ENCODE measurements at regions not wholly inside any gene's neighbourhood (a gene's known extent, or its start where the extent isn't known, plus 50 kb on each side); places are given as distances from the start of the nearest gene placed in this dataset.

DNA sequence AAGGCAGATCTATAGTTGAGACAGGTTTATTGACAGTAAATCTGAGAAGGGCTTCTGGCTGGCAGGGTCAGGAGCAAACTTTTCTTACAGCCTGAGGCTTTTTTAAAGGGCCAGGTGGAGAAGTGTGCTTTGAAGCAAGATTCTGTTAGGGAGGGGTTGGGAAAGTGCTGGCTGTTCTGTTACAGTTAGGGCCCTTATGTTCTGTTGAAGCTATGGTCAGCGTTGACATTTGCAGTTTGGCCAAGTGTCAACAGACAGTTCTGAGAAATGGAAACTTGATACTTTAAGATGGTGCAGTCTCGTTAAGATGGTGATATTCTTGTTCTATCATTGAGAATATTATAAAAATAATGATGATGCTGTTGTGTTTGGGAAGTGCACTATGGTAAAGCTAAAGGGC, 154.2 kb downstream of the RDH14 start:
- no peak for TF ChIP-seq POLR2A (IDR thresholded peaks at IDR 0.05; ENCODE audit: control extremely low read depth in 1 of 2, low read depth in 2 of 2, low read length in 2 of 2)
- TF ChIP-seq, protein P1, sequence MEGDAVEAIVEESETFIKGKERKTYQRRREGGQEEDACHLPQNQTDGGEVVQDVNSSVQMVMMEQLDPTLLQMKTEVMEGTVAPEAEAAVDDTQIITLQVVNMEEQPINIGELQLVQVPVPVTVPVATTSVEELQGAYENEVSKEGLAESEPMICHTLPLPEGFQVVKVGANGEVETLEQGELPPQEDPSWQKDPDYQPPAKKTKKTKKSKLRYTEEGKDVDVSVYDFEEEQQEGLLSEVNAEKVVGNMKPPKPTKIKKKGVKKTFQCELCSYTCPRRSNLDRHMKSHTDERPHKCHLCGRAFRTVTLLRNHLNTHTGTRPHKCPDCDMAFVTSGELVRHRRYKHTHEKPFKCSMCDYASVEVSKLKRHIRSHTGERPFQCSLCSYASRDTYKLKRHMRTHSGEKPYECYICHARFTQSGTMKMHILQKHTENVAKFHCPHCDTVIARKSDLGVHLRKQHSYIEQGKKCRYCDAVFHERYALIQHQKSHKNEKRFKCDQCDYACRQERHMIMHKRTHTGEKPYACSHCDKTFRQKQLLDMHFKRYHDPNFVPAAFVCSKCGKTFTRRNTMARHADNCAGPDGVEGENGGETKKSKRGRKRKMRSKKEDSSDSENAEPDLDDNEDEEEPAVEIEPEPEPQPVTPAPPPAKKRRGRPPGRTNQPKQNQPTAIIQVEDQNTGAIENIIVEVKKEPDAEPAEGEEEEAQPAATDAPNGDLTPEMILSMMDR (IDR thresholded peaks at IDR 0.05; ENCODE audit: control extremely low read depth in 1 of 3, insufficient read depth in 1 of 3, low read depth in 1 of 3, low read length in 3 of 3): no peak
- no peak for TF ChIP-seq RAD21 (IDR thresholded peaks at IDR 0.05 in 1 of 2, conservative IDR thresholded peaks at IDR 0.05 in 1 of 2; ENCODE audit: low read depth in 2 of 2, low read length in 2 of 2)
- no peak for TF ChIP-seq CBX8 (IDR thresholded peaks at IDR 0.05; ENCODE audit: borderline replicate concordance, low read depth, low read length)
